ENCODE measurements at regions not wholly inside any gene's neighbourhood (a gene's known extent, or its start where the extent isn't known, plus 50 kb on each side); places are given as distances from the start of the nearest gene placed in this dataset.

GRCh38 chr18:7388741-7389140, 157.9 kb downstream of the LRRC30 start:
- Histone ChIP-seq H3K27ac (ENCODE audit: extremely low read depth, low read depth, low read length) (no peak overlapping the region), H3K4me3 (ENCODE audit: low read depth, low read length) (no peak overlapping the region), H3K4me1 (ENCODE audit: control insufficient read depth, insufficient read depth, low read length) (no peaks in the 10 kb centered on the region), H3K9me3 (ENCODE audit: control insufficient read depth, insufficient read depth, low read depth, low read length) (no peaks in the 10 kb centered on the region), H3K36me3 (ENCODE audit: control insufficient read depth in 2 of 2, insufficient read depth in 1 of 2, low read length in 2 of 2) (no peaks in the 10 kb centered on the region)
- TF ChIP-seq RBAK (tag by site-specific recombination; IDR thresholded peaks at IDR 0.05), result no peak
- no peak for TF ChIP-seq ZNF112 (tag by site-specific recombination; IDR thresholded peaks at IDR 0.05)
- no peak for TF ChIP-seq ZNF391 (tag by site-specific recombination; IDR thresholded peaks at IDR 0.05; ENCODE audit: borderline replicate concordance, low read depth)
- no peak for TF ChIP-seq ZNF488 (tag by site-specific recombination; IDR thresholded peaks at IDR 0.05)
- TF ChIP-seq ZBTB17 (tag by site-specific recombination; IDR thresholded peaks at IDR 0.05), result no peak
- no peak for TF ChIP-seq ZNF571 (tag by site-specific recombination; IDR thresholded peaks at IDR 0.05)
- TF ChIP-seq ZNF843 (tag by site-specific recombination; IDR thresholded peaks at IDR 0.05), result no peak
- no peak for TF ChIP-seq IKZF3 (tag by site-specific recombination; IDR thresholded peaks at IDR 0.05)
- TF ChIP-seq ZSCAN23 (tag by site-specific recombination; IDR thresholded peaks at IDR 0.05), result no peak
- no peak for TF ChIP-seq ZNF366 (tag by site-specific recombination; conservative IDR thresholded peaks at IDR 0.05)
- ChIA-PET CTCF (no interaction called here), POLR2A (no interaction called here)

- H3K4me1 ChIP-seq (ENCODE audit: control insufficient read depth, insufficient read depth, low read length), result no peaks in the 10 kb centered on the region
- no peaks in the 10 kb centered on the region for H3K36me3 ChIP-seq (ENCODE audit: control insufficient read depth in 2 of 2, insufficient read depth in 1 of 2, low read length in 2 of 2)
- no peak overlapping the region for H3K4me3 ChIP-seq (ENCODE audit: low read depth, low read length)
- POLR2A ChIA-PET, result no interaction called here
- CTCF ChIA-PET, result no interaction called here
- TF ChIP-seq SETDB1 (IDR thresholded peaks at IDR 0.05; ENCODE audit: insufficient read length, low read length) (no peak), ZFP41 (tag by site-specific recombination; IDR thresholded peaks at IDR 0.05; ENCODE audit: borderline replicate concordance) (no peak), ZNF350 (tag by site-specific recombination; IDR thresholded peaks at IDR 0.05) (no peak), ZBTB1 (tag by site-specific recombination; IDR thresholded peaks at IDR 0.05) (no peak)
- no peak overlapping the region for H3K27ac ChIP-seq (ENCODE audit: extremely low read depth, low read depth, low read length)
- no peaks in the 10 kb centered on the region for H3K9me3 ChIP-seq (ENCODE audit: control insufficient read depth, insufficient read depth, low read depth, low read length)
Observed at GRCh38 chr18:7390731-7391492, 160.0 kb downstream of the LRRC30 start.

- Histone ChIP-seq H3K36me3 (ENCODE audit: control insufficient read depth in 2 of 2, insufficient read depth in 1 of 2, low read length in 2 of 2) (no peaks in the 10 kb centered on the region), H3K9me3 (ENCODE audit: control insufficient read depth, insufficient read depth, low read depth, low read length) (no peaks in the 10 kb centered on the region), H3K4me1 (ENCODE audit: control insufficient read depth, insufficient read depth, low read length) (no peaks in the 10 kb centered on the region), H3K4me3 (ENCODE audit: low read depth, low read length) (no peak overlapping the region), H3K27ac (ENCODE audit: extremely low read depth, low read depth, low read length) (no peak overlapping the region)
- ChIA-PET POLR2A (no interaction called here), CTCF (no interaction called here)
- TF ChIP-seq ZNF37A (tag by site-specific recombination; IDR thresholded peaks at IDR 0.05), result no peak
- TF ChIP-seq TSHZ1 (tag by site-specific recombination; IDR thresholded peaks at IDR 0.05; ENCODE audit: borderline replicate concordance), result no peak
Observed at GRCh38 chr18:7393080-7393479, 162.2 kb downstream of the LRRC30 start.

All from HEK293 (cell line).